ENCODE measurements at regions not wholly inside any gene's neighbourhood (a gene's known extent, or its start where the extent isn't known, plus 50 kb on each side); places are given as distances from the start of the nearest gene placed in this dataset.

GRCh38 chr18:38415811-38416210 lies 850.2 kb upstream of the CELF4 start:
- in situ Hi-C loops (cut with HindIII; ENCODE audit: low sequenced_read_pairs) = no loop called here

- in situ Hi-C loops (cut with HindIII; ENCODE audit: low sequenced_read_pairs) = no loop called here
Observed at GRCh38 chr18:38413193-38413592, 847.6 kb upstream of the CELF4 start.

- in situ Hi-C loops (cut with HindIII; ENCODE audit: low sequenced_read_pairs) = no loop called here
Observed at GRCh38 chr18:38406607-38407006, 841.0 kb upstream of the CELF4 start.

- in situ Hi-C loops (cut with HindIII; ENCODE audit: low sequenced_read_pairs) = no loop called here
Observed at GRCh38 chr18:38402509-38402908, 836.9 kb upstream of the CELF4 start.

GRCh38 chr18:38397094-38397493 lies 831.5 kb upstream of the CELF4 start:
- in situ Hi-C loops (cut with HindIII; ENCODE audit: low sequenced_read_pairs) = no loop called here

GRCh38 chr18:38386146-38386545 lies 820.5 kb upstream of the CELF4 start:
- in situ Hi-C loops (cut with HindIII; ENCODE audit: low sequenced_read_pairs) = no loop called here

- in situ Hi-C loops (cut with HindIII; ENCODE audit: low sequenced_read_pairs) = no loop called here
Observed at GRCh38 chr18:38369772-38370690, 804.4 kb upstream of the CELF4 start.

- in situ Hi-C loops (cut with HindIII; ENCODE audit: low sequenced_read_pairs) = no loop called here
Observed at GRCh38 chr18:38368886-38369285, 803.3 kb upstream of the CELF4 start.

- in situ Hi-C loops (cut with HindIII; ENCODE audit: low sequenced_read_pairs) = no loop called here
Observed at GRCh38 chr18:38368246-38368645, 802.6 kb upstream of the CELF4 start.

- in situ Hi-C loops (cut with HindIII; ENCODE audit: low sequenced_read_pairs) = no loop called here
Observed at GRCh38 chr18:38367473-38367872, 801.9 kb upstream of the CELF4 start.

- in situ Hi-C loops (cut with HindIII; ENCODE audit: low sequenced_read_pairs) = no loop called here
Observed at GRCh38 chr18:38362286-38362792, 796.7 kb upstream of the CELF4 start.

- in situ Hi-C loops (cut with HindIII; ENCODE audit: low sequenced_read_pairs) = no loop called here
Observed at GRCh38 chr18:38358805-38359657, 793.4 kb upstream of the CELF4 start.

- in situ Hi-C loops (cut with HindIII; ENCODE audit: low sequenced_read_pairs) = no loop called here
Observed at GRCh38 chr18:38353149-38353548, 787.6 kb upstream of the CELF4 start.

- in situ Hi-C loops (cut with HindIII; ENCODE audit: low sequenced_read_pairs) = no loop called here
Observed at GRCh38 chr18:38350141-38350540, 784.5 kb upstream of the CELF4 start.

- in situ Hi-C loops (cut with HindIII; ENCODE audit: low sequenced_read_pairs) = no loop called here
Observed at GRCh38 chr18:38330573-38330972, 765.0 kb upstream of the CELF4 start.

- in situ Hi-C loops (cut with HindIII; ENCODE audit: low sequenced_read_pairs) = no loop called here
Observed at GRCh38 chr18:38329145-38329544, 763.5 kb upstream of the CELF4 start.

- in situ Hi-C loops (cut with HindIII; ENCODE audit: low sequenced_read_pairs) = no loop called here
Observed at GRCh38 chr18:38322206-38322605, 756.6 kb upstream of the CELF4 start.

- in situ Hi-C loops (cut with HindIII; ENCODE audit: low sequenced_read_pairs) = no loop called here
Observed at GRCh38 chr18:38321262-38321661, 755.7 kb upstream of the CELF4 start.

- in situ Hi-C loops (cut with HindIII; ENCODE audit: low sequenced_read_pairs) = no loop called here
Observed at GRCh38 chr18:38318416-38318815, 752.8 kb upstream of the CELF4 start.

GRCh38 chr18:38313831-38314230 lies 748.2 kb upstream of the CELF4 start:
- in situ Hi-C loops (cut with HindIII; ENCODE audit: low sequenced_read_pairs) = no loop called here

GRCh38 chr18:38312532-38312931 lies 746.9 kb upstream of the CELF4 start:
- in situ Hi-C loops (cut with HindIII; ENCODE audit: low sequenced_read_pairs) = no loop called here

GRCh38 chr18:38310936-38311335 lies 745.3 kb upstream of the CELF4 start:
- in situ Hi-C loops (cut with HindIII; ENCODE audit: low sequenced_read_pairs) = no loop called here

Data from DLD1 (cell line).